SH-SY5Y (cell line): ENCODE measurements at regions not wholly inside any gene's neighbourhood (a gene's known extent, or its start where the extent isn't known, plus 50 kb on each side); places are given as distances from the start of the nearest gene placed in this dataset.

Experiments used
- GATA2 ChIP-seq: IDR thresholded peaks from 2 replicates; pipeline ENCODE4 v1.6.1; 2011; ENCODE audit warnings: mild to moderate bottlenecking, low read depth, low read length
- GATA3 ChIP-seq: IDR thresholded peaks from 2 replicates; pipeline ENCODE4 v1.6.1; 2011; ENCODE audit warnings: low read depth, mild to moderate bottlenecking, low read length, moderate library complexity

- no peak for TF ChIP-seq GATA2
- no peak for TF ChIP-seq GATA3
Measured at GRCh38 chr18:37987901-37988300, 422.3 kb upstream of the CELF4 start.
